HG02885 (cell line): ENCODE measurements at regions not wholly inside any gene's neighbourhood (a gene's known extent, or its start where the extent isn't known, plus 50 kb on each side); places are given as distances from the start of the nearest gene placed in this dataset.

Experiments used
- ATAC-seq: cut with Tn5 transposase; IDR thresholded peaks from one replicate; pipeline ENCODE4 v1.9.1; 2021; ENCODE audit warnings: mild to moderate bottlenecking; ENCODE audit not compliant: unreplicated experiment, poor library complexity

- no peak for ATAC-seq
These were observed 73.9 kb upstream of the HAO2 start for GRCh38 chr1:119294722-119295121.

DNA sequence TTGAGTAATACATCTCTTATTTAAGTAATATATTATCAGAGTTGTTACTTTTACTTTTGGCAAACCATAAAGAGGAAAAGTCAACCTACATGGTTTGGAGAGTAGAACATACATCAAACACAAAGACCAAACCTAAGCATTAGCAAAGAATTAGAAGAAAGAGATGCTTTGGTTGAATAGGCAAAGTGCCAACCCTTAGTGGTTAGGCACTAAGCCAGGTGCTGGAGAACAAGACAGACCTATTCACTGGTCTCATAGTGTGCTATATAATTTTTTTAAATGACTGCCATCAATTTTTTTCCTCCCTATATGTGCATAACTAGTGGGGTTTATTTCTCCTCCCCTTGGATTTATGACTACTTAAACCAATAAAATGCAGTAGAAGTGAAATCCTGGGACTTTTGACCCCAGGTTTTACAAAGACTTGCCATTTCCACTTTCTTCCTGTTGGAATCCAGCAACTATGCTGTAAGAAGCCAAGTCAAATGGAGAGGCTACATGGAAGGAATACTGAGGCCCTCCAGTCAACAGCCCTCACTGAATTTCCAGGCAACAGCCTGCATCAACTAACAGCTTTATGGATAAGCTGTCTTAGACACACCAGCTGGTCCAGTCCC is 69.8 kb upstream of the HAO2 start:
- no peak for ATAC-seq

GRCh38 chr1:119302011-119302410 is 66.6 kb upstream of the HAO2 start:
- no peak for ATAC-seq

GRCh38 chr1:119308130-119308700 is 60.4 kb upstream of the HAO2 start:
- no peak for ATAC-seq

DNA sequence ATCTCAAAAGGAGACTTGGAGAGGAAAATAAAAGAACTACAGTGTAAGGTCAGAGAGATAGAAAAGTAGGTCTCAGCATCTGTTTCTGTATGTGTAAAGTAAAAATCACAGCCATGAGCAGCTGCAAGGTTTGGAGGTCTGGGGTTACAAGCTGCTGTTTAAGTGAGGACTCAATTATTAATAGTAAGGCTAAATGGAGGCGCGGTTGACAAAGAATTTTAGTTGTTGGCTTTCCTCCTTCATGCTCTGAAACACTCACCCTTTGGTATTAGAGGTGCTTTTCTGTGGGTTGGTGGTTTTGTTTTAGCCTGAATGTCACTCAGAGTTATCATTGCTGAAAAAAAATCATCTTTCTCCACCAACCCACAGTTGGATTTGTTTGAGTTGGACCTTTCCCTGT is 59.8 kb upstream of the HAO2 start:
- ATAC-seq, result no peak

GRCh38 chr1:119310301-119310700 is 58.3 kb upstream of the HAO2 start:
- ATAC-seq, result no peak

DNA sequence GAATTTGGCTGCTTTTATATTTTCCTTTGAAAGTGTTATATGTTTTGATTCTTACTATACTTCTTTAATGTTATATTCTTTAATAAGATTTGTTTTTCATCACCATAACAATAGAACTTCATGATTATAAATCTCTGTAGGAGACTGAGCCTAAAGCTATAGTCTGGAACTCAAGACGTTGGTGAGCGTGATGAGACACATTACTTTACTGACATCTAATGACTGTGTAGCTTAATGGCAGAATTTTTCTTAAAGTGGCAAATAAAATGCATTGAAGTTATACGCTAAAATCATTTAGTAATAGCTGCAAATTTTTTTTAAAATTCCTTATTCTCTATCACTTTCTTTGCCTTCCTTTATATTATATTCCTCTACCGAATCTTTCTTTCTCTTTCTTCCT is 56.1 kb upstream of the HAO2 start:
- ATAC-seq, result no peak

DNA sequence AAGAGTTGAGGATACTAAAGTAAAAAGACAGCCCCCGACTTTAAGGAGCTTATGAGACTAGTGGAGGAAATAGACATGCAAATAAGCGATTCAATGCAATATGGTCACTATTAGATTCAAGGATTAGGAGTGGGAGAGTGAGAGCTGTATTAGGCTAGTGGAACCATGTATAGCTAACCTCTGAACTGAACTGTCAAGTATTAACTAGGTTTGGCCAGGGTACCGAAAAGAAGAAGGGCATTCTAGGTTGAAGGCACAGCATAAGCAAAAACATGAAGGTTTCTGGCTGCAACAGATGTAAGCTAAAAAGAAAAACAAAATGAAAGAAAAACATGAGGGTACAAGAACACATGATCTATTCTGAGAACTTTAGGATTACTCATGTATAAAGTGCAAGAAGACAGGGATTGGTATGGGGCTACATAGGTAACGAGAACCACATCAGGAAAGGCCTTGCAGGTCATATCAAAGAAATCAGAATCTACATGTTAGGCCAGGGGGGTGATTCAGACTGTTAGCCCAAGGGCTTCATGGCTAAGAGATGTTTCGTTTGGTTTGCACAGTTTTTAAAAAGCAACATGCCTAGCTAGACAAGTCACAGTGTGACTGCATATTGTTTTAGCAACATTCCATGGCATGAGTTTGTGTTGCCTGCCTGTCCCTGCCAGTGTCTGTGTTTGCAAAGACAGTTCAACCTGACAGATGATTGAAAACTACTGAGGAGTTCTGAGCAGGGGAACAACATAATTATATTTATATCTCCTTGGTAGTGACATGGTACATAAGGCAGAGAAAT is 54.4 kb upstream of the HAO2 start:
- ATAC-seq, result no peak

DNA sequence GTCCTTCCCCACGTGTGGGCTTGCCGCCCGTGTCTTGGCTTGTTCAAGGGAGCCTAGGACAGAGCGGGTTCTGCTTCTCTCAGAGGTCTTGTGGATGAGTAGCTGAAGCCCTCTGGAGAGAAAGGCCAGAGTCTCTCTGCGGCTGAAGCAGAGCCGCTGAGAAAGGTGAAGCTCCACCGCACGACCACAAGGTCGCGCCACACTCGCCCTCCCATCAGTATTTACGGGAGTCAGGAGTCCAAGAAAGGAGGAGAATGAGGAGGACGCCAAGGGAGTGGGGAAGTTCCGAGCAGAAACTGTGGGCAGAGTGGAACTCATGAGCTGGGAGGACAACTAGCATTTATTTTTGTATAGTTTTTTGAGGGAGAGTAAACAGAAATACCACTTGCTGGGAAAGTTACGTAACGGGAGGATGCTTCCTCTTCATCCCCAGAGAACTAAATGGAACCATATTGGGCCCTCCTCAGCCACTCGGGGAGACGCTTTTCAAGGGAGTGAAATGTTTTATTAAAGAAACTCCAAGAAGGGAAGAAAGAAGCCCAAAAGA is 51.6 kb upstream of the HAO2 start:
- no peak for ATAC-seq

DNA sequence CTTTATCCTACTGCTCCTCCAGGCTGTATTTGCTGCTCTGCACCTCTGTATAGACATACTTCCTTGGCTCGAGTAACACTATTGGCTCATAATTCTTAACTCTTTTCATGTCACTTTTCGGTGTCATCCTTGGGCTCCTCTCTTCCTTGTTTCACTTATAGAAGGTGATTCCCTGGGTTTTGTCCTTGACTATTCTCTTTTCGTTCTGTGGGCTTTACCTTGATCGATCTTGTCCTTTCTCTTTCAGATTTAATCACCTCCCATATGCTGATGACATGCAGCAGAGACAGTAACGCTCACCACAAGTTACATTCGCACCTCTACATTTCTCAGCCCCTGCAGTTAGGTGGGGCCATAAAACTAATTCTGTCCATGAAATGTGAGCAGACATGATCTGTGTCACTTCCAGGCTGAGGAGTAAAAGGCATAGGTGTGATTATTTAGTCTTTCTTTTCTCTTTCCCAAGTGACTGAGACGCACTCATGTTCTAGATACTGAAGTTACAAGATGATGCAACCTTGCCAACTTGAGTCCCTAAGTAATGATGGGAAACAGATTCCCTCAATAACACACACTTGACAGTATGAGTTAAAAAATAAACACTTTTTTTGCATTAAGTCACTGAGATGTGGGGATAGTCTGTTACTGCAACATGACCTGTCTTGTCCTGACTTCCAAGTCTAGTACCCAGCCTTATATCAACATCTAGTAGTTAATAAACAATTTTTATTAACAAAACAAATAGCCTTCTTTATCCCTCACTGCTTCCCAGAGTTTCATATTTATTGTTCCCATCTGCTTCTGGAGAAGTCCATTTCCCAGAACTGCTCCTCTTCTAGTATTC is 49.9 kb upstream of the HAO2 start:
- ATAC-seq, result peak; percentile 87
